ENCODE measurements at regions not wholly inside any gene's neighbourhood (a gene's known extent, or its start where the extent isn't known, plus 50 kb on each side); places are given as distances from the start of the nearest gene placed in this dataset.

DNA sequence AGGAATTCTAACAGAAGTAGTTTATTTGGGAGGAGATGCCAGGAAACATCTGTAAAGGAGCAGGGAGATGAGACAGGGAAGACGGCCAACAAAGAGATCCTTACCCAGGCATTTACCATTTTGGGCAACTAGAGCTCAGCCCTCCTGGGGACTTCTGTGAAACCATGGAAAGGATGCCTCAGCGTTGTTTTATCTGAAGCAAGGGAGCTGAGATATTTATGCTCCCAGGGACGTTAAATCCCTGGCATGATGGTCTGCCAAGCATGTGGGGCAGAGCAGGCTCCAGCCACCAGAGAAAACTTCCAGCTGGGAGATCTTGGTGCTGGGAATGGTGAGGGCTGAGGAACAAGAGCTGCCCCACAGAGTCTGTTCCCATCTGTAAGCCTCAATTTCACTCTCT is 114.8 kb upstream of the FOXF1 start:
- DNase-seq: no peak

DNA sequence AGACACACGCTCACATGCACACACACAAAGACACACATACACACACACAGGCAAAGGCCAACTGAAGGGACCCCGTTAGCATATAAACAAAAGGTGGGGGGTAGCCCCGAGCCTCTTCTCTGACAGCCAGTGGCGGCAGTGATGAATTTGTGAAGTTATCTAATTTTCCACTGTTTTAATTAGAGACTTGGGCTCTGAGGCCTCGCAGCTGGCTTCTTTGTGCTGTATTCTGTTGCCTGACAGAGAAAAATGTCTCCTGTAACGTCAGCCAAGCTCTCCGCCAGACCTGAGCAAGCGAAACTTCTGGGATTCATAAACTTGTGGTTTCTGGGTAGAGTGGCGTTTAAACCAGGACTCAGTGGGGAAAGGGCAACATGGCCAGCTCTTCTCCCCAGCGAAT is 113.9 kb upstream of the FOXF1 start:
- DNase-seq: no peak

DNA sequence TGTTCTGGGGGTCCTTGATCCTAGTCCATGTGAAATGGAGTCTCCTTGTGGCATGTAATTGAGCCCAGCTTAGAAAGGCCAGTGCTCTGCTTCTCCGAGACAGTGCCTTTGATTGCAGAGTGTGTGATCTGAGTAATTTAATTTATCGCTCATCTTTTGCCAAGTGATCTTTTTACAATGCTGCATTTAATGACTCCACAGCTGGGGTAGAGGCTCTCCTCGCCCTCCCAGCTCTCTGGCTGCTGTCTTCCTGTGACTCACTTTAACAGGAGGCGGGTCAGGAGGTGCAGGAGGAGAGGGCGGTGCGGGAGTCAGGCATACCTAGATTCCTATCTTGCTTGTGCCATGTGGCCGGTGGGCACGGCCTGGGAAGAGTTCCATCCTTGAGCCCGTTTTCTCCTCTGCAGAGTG is 113.4 kb upstream of the FOXF1 start:
- no peak for DNase-seq

DNA sequence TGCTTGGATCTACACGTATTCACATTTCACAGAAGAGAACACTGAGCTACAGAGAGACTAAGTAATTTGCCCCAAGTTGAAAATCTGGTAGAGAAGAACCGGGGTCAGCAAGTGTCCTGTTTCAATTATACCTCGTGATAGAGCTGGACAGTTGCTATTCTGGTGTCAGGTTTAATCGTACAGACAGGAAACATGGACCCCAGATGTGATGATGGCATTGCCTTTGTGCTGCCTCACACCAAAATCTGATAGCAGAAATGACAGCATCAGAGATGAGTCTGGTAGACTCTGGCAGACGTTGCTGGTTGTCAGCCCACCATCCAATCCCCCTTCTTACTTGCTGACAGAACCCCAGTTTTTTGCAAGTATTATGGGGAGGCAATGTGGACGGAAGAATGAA is 112.1 kb upstream of the FOXF1 start:
- DNase-seq: no peak

DNA sequence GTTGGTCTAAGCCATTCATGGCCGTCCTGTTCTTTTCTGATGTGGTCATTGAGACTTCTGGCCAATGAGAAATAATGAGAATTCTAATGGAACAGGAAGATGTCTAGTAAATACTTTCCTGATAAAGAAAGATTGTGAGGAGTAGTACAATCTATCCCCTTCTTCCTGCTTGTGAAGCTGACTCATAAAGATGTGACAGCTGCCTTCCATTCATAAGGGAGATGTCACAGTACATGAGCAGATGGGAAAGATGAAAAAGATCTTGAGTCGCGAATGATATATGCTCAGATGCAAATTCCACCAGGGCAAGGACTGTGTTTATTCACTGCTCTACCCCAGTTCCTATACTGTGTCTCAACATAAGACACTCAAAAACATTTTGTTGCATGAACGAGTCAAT is 111.7 kb upstream of the FOXF1 start:
- no peak for DNase-seq

DNA sequence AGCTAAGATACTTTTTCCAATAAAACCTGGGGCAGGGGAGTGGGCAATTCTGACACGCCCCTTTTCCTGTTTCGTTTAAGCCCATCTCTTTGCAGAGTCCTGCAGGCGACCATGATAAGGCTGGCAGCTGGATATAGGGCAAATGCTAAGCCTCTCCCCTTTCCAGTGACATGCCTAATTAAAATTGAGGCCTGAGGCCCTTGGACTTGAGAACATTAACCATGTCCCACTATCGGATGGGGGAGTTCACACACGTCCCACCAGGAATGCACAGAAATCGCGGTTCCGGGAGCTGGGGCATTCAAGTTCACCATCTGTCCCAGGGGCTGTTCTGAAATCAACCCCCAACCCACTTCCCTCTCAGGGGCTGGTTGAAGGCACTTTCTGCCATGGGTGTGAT is 109.2 kb upstream of the FOXF1 start:
- no peak for DNase-seq

DNA sequence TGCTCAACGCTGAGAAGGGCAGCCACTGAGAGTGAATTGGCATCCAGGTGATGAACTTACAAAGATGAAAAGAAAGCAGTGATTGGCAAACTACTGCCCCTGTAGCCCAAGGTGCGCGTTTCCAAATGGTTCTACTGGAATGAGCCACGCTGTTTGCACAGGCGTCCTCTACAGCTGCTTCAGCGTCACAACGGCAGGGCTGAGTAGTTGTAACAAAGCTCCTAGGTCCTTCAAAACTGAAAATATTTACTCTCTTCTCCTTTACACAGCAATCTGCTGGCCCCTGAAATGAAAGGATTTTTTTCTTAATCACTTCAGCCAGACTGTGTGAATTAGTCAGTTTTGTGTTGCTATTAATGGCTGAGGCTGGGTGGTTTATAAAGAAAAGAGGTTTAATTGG is 107.2 kb upstream of the FOXF1 start:
- DNase-seq: no peak

DNA sequence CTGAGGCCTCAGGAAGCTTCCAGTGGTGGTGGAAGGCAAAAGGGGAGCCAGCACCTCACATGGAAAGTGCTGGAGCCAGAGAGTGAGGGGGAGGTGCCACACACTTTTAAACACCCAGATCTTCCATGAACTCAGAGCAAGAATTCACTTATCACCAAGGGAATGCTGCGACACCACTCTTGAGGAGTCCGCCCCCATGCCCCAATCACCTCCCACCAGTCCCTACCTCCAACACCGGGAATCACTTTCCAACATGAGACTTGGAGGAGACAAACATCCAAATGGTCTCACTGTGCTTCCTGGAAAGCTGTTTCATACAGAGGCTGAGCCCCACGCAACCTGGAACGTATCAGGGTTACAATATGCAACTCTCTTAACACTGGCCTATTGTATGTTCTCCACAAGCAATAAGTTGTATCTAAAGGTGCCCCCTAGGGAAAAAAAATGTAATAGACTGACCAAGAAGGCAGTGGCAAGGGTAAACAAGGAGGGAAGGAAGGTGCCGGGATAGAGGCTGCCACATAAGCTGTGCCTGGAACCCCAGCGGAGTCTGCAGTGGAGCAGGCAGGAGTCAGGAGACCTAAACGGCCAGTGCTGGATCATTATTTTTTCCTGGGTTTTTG is 106.7 kb upstream of the FOXF1 start:
- no peak for DNase-seq

DNA sequence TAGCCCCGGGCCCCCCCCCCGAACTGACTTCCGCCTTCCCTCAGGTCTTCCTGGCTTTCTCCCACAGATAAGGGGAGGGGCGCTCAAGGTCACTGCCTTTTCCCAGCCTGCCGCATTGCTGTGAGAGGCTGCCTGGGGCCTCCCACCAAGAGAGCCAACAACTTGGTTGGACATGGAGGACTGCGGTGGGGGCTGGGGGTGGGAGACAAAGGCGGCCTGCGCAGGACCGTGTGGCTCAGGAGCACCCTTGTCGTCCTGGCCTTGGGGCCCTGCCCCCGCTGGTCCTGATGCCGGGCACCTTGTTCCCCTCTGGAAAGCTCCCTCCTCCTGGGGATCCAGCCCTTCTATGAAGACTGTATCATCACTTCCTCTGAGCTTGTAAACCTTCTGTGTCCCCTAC is 105.6 kb upstream of the FOXF1 start:
- DNase-seq: no peak

DNA sequence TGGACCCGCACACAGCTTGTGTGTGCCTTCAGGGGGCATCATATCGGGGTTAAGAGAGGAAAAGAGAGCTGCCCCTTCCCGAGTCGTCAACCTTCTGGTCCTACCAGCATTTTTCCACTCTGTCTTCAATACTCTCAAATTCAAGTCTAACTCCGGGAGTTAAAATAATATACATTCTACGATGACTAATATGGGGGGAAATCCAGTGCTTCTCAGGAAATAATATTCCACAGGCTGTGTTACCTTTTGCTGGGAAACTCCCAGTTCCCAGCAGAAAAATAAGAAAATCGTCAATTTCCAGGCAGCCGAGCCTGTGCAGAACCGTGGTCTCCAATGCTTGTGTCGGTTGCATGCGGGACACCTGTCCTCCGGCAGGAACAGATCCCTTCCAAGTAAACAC is 105.0 kb upstream of the FOXF1 start:
- no peak for DNase-seq

DNA sequence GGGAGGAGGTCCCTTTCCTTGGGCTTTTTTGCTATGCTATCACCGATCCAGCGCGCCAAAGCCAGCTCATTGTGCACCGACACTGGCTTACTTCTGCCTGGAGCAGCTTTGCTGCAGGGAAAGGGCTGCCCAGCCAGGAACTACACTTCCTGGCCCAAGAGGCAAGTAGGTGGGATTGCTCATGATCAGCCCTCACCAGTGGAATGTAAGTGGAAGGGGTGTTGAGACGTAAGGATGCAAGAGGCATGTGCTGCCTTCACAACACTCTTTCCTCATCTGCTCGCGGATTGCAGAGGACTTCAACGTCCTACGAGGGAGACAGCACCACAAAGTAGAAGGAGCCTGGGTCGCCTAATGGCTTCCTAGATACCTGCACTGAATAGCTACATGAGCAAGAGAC is 104.3 kb upstream of the FOXF1 start:
- DNase-seq: no peak

DNA sequence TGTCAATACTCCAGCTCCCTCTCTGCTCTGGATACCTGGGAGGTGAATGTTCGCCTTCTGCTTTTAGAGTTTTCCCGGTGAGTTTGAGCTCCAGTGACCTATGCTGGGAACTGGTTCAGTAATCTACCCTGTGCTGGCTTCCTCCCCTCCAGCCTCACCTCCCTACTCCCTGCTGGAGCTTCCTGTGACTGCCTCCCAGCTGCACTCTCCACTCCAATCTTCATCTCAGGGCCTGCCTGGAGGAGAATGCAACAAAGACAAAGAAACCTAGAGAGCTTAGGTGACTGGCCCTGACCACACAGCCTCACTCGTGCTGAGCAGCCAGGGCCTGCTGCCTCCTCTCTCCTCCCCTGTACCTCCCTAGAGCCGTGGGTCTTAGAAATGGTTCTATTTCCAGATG is 101.6 kb upstream of the FOXF1 start:
- DNase-seq: no peak

DNA sequence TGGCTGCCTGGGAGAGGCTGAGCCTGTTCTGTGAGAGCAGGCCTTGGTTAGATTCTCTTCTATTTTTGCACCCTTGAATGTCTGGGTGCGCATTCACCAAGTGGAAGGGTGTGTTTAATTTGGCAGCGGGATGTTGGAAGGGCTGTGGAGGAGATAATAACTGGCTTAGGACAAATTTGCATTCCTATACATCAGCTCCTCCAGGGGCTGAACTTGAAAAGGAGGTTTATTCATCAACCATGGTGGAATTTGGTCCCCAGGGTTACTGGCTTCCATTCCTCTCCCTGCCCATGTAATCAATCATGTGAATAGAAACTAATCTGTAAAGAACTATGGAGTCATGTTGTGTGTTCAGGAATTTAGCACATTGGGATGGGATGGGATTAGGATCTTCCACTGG is 100.2 kb upstream of the FOXF1 start:
- DNase-seq: no peak

DNA sequence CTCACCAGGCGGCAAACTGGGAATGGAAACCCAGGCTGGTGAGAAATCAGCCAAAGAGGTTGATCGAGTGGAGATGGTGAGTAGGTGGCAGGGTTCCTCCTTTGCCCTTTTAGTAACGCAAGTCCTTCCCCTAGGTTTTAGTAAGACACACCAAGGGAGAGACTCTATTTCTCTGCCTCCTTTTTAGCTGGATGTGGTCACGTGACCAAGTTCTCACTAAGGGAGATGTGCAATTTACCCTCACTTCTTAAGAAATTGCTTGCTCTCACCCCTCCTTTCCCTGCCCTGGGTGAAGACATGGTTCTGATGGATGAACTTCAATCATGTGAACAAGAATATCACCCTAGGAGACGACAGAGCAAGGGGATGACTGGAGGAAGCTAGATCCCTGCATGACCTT is 99.8 kb upstream of the FOXF1 start:
- DNase-seq: no peak

DNA sequence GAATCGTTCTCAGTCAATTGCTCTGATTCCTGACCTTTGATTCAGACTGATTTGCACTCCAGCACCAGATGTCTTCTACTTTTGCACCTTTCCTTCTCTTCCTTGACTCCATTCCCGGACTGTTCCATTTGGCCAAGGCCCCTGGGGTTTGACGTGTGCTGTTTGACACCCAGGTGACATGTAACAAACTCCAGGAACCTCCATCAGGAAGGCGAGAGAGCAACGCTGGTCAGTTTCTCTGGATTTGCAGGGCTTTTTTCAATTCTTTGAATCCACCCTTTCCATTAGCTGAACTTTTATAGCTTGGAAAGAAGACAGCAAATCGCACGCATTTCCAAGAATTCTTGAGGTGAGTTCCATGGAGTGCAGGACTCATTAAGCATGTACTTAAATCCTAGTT is 98.4 kb upstream of the FOXF1 start:
- DNase-seq: no peak

DNA sequence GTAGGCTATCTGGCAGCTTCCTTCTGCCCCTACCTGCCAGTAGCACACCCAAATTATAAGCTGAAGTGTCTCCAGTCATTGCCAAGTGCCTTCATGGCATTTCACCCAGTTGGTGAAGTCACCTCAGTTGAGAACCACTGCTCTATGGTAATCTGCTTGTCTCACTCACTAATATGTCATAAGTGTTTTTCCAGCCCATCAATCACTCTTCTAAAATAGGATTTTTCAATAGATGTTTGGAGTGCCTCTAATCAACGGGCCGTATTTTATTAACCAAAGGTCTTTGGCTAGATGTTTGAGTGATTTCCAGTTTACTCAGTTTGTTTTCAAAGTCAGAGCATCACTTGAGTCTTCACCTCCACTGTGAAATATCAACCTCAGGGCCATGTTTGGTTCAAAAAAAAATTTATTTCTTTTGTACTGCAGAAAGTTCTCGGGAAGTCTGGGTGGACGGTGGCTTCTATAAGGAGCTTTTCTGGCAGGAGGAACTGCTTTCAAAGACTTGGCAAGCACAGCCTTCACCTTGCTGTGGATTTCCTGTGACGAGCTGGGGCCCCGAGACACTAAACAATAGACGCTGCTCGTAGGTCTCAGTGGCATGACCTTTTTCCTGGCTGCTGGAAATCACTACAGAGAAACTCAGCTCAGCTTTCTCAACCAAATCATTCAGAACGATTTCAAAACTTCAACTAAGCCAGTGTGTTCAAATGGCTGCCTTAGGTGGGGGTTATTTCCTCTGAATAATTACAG is 95.2 kb upstream of the FOXF1 start:
- DNase-seq: no peak

DNA sequence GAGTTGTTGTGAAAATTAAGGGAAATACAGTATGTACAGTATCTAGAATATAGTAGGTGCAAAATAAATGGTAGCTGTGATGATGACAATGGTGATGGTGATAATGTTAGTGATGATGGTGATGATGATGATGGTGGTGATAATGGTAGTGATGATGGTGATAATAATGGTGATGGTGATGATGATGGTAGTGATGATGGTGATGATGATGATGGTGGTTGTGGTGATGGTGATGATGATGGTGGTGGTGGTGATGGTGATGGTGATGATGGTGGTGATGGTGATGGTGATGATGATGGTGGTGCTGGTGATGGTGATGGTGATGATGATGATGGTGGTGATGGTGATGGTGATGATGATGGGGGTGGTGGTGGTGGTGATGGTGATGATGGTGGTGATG is 91.3 kb upstream of the FOXF1 start:
- DNase-seq: no peak

DNA sequence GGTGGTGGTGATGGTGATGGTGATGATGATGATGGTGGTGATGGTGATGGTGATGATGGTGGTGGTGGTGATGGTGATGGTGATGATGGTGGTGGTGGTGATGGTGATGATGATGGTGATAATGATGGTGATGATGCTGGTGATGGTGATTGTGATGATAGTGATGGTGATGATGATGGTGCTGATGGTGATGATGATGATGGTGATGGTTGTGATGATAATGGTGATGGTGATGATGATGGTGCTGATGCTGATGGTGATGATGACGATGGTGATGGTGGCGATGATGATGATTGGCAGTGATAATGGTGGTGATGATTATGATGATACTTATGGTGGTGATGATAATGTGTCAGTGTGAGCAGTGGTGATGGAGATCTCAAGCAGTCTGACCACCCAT is 90.8 kb upstream of the FOXF1 start:
- no peak for DNase-seq

DNA sequence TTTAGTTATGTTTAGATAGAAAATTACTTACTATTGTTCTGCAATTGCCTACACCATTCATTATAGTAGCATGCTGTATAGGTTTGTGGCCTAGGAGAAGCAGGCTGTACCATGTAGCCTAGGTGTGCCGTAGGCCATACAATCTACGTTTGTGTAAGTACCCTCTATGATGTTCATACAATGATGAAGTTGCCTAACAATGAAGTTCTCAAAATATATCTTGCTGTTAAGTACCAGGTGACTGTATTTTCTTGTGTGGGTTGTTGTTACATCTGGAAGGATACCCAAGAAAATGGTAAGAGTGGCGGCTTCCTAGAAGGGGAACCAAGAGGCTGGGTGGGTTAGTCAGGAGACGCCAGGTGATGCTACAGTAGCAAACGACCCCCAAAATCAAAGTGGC is 88.3 kb upstream of the FOXF1 start:
- no peak for DNase-seq

DNA sequence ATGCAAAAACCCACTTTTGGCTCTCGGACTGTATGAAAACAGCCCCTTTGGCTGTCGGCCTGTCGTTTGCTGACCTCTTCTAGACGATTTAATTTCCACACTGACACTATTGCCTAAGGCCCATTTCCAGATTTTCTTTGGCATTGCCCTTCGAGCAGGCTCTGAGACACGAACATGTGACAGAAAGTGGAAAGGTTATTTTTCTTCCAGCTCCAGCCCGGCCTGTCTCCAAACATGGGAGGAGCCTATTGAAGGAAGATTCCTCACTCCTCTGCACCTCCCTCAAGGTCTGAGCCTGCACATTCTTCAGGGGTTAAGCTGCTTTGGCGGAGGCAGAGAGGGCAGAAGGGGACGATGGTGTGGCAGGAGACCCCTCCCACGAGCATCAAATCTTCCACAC is 85.9 kb upstream of the FOXF1 start:
- no peak for DNase-seq

DNA sequence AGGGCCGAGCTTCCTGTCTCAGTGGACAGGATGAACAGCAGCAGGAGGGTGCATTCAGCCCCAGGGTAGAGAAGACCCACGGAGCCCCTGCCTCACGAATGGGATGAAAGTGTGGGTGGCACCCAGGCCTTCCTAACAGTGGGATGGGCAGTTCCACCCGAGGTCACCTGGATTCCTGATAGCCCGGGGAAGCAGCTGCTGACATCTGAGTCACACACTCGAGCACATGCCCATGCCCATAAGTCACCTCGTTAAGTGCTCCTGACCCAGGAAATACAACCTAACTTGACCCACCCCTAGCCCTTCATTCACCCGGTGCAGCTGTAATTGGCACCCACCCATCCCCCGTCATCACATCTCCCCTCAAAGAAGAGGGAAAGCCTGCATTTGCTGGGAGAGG is 85.3 kb upstream of the FOXF1 start:
- no peak for DNase-seq

DNA sequence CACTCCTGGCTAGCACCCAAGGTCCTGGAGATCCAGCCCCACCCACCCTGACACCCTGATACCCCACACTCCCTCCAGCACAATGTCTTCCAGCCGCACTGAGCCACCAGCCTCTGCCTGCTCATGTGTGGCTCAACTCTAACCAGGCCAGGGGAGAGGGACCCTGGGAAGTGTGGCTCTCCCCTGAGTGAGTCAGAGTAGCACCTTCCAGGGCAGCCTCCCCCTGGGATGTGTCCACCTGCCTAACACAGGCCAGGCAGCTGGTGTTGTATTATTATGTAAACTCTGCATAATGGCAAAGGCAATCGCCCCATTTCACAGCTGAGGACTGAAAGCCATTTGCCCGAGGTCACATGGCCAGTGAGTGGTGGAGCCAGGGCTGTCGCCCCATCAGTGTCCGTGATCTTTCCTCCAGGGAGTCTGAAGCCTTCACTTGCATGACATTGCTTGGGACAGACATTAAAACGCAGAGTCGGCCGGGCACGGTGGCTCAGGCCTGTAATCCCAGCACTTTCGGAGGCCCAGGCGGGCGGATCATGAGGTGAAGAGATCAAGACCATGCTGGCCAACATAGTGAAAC is 84.2 kb upstream of the FOXF1 start:
- DNase-seq: no peak

DNA sequence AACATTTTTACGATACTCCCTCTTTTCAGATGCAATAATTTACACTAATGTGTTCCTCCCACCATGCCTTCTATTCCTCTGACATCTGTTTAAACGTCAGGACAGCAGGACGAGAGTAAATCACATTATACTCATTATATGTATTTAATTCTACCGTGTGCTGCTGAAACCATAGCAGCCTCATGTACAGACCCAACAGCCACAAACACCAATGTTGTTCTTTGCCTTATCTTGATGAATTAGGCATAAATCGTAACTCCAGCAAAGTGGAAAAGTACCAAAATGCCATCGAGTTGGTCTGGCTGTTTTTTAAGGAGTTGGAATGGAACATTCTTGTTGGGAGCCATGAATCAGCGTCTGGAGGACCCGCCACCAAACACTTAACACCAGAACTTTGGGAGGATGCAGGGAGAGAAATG is 82.9 kb upstream of the FOXF1 start:
- no peak for DNase-seq

DNA sequence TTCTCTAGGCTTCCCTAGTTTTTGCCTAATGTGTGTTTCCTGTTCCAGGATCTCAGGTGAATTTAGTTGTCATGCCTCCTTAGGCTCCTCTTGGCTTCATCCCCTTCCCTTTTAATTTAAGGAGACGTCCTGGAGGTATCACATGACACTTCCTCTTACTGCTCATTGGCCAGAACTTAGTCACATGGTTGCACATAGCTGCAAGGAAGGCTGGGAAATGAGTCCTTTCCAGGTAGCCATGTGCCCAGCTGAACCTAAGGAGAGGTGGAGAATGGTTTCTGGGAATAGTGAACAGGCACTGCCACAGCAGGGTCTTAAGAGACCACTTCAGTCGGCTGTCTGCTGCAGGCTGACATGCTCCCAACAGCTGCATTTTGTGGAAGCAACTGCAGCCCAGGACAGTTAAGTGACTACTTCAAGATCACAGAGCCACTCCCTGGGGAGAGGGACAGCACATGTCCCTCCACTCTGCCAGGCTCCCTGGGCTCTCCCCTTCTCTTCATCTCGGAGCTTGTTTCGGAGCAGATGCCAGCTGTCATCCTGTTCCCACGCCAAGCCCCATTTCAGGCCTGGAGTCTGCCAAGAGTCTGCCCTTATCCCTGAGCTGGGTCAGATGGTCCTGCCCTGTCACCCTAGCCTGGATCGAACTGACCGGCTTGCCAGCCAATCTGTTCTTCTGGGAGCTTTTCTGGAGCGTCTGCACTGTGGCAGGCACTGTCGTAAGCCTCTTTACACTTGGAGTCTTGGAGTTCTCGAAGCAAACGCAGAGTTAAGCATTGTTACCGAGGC is 81.4 kb upstream of the FOXF1 start:
- no peak for DNase-seq
